Stimulated activated naive CD8-positive, alpha-beta T cell treated with anti-CD3 and anti-CD28 coated beads, Interleukin-15, amount 100 ng/mL, for 72 hours (primary cell): ENCODE measurements at regions not wholly inside any gene's neighbourhood (a gene's known extent, or its start where the extent isn't known, plus 50 kb on each side); places are given as distances from the start of the nearest gene placed in this dataset.
"Not testable (repeated sequence)": the region's sequence is repeated elsewhere in the genome, so short reads cannot be mapped to it uniquely, and the experiment has no call there.

Experiments
- ATAC-seq: fragments of 150-1000 bp; cut with Tn5 transposase; 2 replicates; pipeline ENCODE4 v1.10.0; 2021; ENCODE audit warnings: mild to moderate bottlenecking, moderate library complexity
- DNase-seq, 2 donors: peaks; one replicate each; pipeline ENCODE4 v3.0.0; 2021 to 2022
- H3K27ac Mint-ChIP-seq, 2 donors: one replicate each; pipeline ENCODE4 v1.8.0; 2022; ENCODE audit warnings: mild to moderate bottlenecking in 2 of 2, mixed read lengths in 2 of 2, moderate library complexity in 2 of 2
- H3K27me3 Mint-ChIP-seq: one replicate; pipeline ENCODE4 v1.8.0; 2022; ENCODE audit warnings: mixed read lengths
- H3K4me1 Mint-ChIP-seq: one replicate; pipeline ENCODE4 v1.8.0; 2022; ENCODE audit warnings: mild to moderate bottlenecking, mixed read lengths
- H3K4me3 Mint-ChIP-seq, 2 donors: one replicate each; pipeline ENCODE4 v1.8.0; 2022; ENCODE audit warnings: mild to moderate bottlenecking in 2 of 2, mixed read lengths in 2 of 2, moderate library complexity in 1 of 2
- H3K9me3 Mint-ChIP-seq, 2 donors: one replicate each; pipeline ENCODE4 v1.8.0; 2022; ENCODE audit warnings: mixed read lengths in 2 of 2

GRCh38 chr11:109696191-109696897 lies 274.4 kb downstream of the C11orf87 start:
- H3K9me3 Mint-ChIP-seq = peaks cover 15 to 52% of the 10 kb centered on the region in 2 donors
- ATAC-seq (no peak), DNase-seq (no peak)
- no peaks in the 10 kb centered on the region for H3K27me3 Mint-ChIP-seq
- H3K4me1 Mint-ChIP-seq = no peaks in the 10 kb centered on the region
- no peak overlapping the region for H3K27ac Mint-ChIP-seq
- H3K4me3 Mint-ChIP-seq = no peak overlapping the region

- DNase-seq = peak in 1 of 2 donors; percentile 5
- Mint-ChIP-seq H3K4me1 (no peaks in the 10 kb centered on the region), H3K27me3 (no peaks in the 10 kb centered on the region), H3K27ac (no peak overlapping the region), H3K4me3 (no peak overlapping the region), H3K9me3 (peaks cover 15 to 52% of the 10 kb centered on the region in 2 donors)
- ATAC-seq = peak; percentile 75
Observed at GRCh38 chr11:109697140-109697843, 275.3 kb downstream of the C11orf87 start.

GRCh38 chr11:109698237-109698636 lies 276.2 kb downstream of the C11orf87 start:
- DNase-seq = no peak
- peaks cover 15 to 52% of the 10 kb centered on the region in 2 donors for H3K9me3 Mint-ChIP-seq
- no peaks in the 10 kb centered on the region for H3K27me3 Mint-ChIP-seq
- no peak overlapping the region for H3K27ac Mint-ChIP-seq
- H3K4me3 Mint-ChIP-seq = no peak overlapping the region
- ATAC-seq = no peak
- no peaks in the 10 kb centered on the region for H3K4me1 Mint-ChIP-seq

GRCh38 chr11:109704432-109704831 lies 282.4 kb downstream of the C11orf87 start:
- ATAC-seq (no peak), DNase-seq (no peak)
- Mint-ChIP-seq H3K9me3 (peaks cover 0 to 11% of the 10 kb centered on the region in 2 donors), H3K27ac (no peak overlapping the region), H3K4me3 (no peak overlapping the region), H3K4me1 (no peaks in the 10 kb centered on the region), H3K27me3 (no peaks in the 10 kb centered on the region)

GRCh38 chr11:109706945-109707344 lies 285.0 kb downstream of the C11orf87 start:
- no peaks in the 10 kb centered on the region for H3K4me1 Mint-ChIP-seq
- DNase-seq (no peak), ATAC-seq (no peak)
- H3K27me3 Mint-ChIP-seq = no peaks in the 10 kb centered on the region
- no peak overlapping the region for H3K4me3 Mint-ChIP-seq
- H3K9me3 Mint-ChIP-seq = no peaks in the 10 kb centered on the region
- H3K27ac Mint-ChIP-seq = no peak overlapping the region

- no peaks in the 10 kb centered on the region for H3K9me3 Mint-ChIP-seq
- DNase-seq (no peak), ATAC-seq (no peak)
- no peak overlapping the region for H3K4me3 Mint-ChIP-seq
- H3K4me1 Mint-ChIP-seq = no peaks in the 10 kb centered on the region
- no peak overlapping the region for H3K27ac Mint-ChIP-seq
- no peaks in the 10 kb centered on the region for H3K27me3 Mint-ChIP-seq
Observed at GRCh38 chr11:109707411-109707810, 285.4 kb downstream of the C11orf87 start.

- ATAC-seq = no peak
- H3K27ac Mint-ChIP-seq = no peak overlapping the region
- H3K4me3 Mint-ChIP-seq = no peak overlapping the region
- no peak for DNase-seq
- H3K4me1 Mint-ChIP-seq = no peaks in the 10 kb centered on the region
- H3K27me3 Mint-ChIP-seq = no peaks in the 10 kb centered on the region
- H3K9me3 Mint-ChIP-seq = no peaks in the 10 kb centered on the region
Observed at GRCh38 chr11:109708184-109708583, 286.2 kb downstream of the C11orf87 start.

GRCh38 chr11:109714444-109714843 lies 292.5 kb downstream of the C11orf87 start:
- peaks cover 18 to 28% of the 10 kb centered on the region in 2 donors for H3K9me3 Mint-ChIP-seq
- not testable (repeated sequence) for H3K4me1 Mint-ChIP-seq, DNase-seq, ATAC-seq, H3K4me3 Mint-ChIP-seq, H3K27me3 Mint-ChIP-seq, H3K27ac Mint-ChIP-seq

GRCh38 chr11:109715424-109715823 lies 293.4 kb downstream of the C11orf87 start:
- H3K27ac Mint-ChIP-seq, H3K4me3 Mint-ChIP-seq, H3K4me1 Mint-ChIP-seq, H3K27me3 Mint-ChIP-seq, DNase-seq, ATAC-seq: not testable (repeated sequence)
- peaks cover 18 to 28% of the 10 kb centered on the region in 2 donors for H3K9me3 Mint-ChIP-seq

GRCh38 chr11:109726061-109726460 lies 304.1 kb downstream of the C11orf87 start:
- H3K4me1 Mint-ChIP-seq = no peaks in the 10 kb centered on the region
- no peak overlapping the region for H3K4me3 Mint-ChIP-seq
- H3K9me3 Mint-ChIP-seq = peaks cover 0 to 7% of the 10 kb centered on the region in 2 donors
- no peak overlapping the region for H3K27ac Mint-ChIP-seq
- no peaks in the 10 kb centered on the region for H3K27me3 Mint-ChIP-seq
- DNase-seq = no peak
- no peak for ATAC-seq

GRCh38 chr11:109728056-109728455 lies 306.1 kb downstream of the C11orf87 start:
- no peak for ATAC-seq
- Mint-ChIP-seq H3K27ac (peak overlapping the region in 1 of 2 donors; percentile 52), H3K27me3 (no peaks in the 10 kb centered on the region), H3K4me1 (no peaks in the 10 kb centered on the region), H3K9me3 (peaks cover 0 to 7% of the 10 kb centered on the region in 2 donors), H3K4me3 (no peak overlapping the region)
- no peak for DNase-seq

GRCh38 chr11:109729761-109730160 lies 307.8 kb downstream of the C11orf87 start:
- H3K4me1 Mint-ChIP-seq = no peaks in the 10 kb centered on the region
- ATAC-seq (no peak), DNase-seq (no peak)
- H3K9me3 Mint-ChIP-seq = peaks cover 0 to 1% of the 10 kb centered on the region in 2 donors
- no peaks in the 10 kb centered on the region for H3K27me3 Mint-ChIP-seq
- H3K4me3 Mint-ChIP-seq = no peak overlapping the region
- H3K27ac Mint-ChIP-seq = no peak overlapping the region

GRCh38 chr11:109730669-109731068 lies 308.7 kb downstream of the C11orf87 start:
- ATAC-seq (no peak), DNase-seq (no peak)
- H3K27me3 Mint-ChIP-seq = no peaks in the 10 kb centered on the region
- H3K4me1 Mint-ChIP-seq = no peaks in the 10 kb centered on the region
- no peak overlapping the region for H3K27ac Mint-ChIP-seq
- no peaks in the 10 kb centered on the region for H3K9me3 Mint-ChIP-seq
- H3K4me3 Mint-ChIP-seq = no peak overlapping the region

- no peak for DNase-seq
- no peaks in the 10 kb centered on the region for H3K9me3 Mint-ChIP-seq
- H3K4me3 Mint-ChIP-seq = no peak overlapping the region
- no peak for ATAC-seq
- H3K4me1 Mint-ChIP-seq = no peaks in the 10 kb centered on the region
- H3K27ac Mint-ChIP-seq = no peak overlapping the region
- no peaks in the 10 kb centered on the region for H3K27me3 Mint-ChIP-seq
Observed at GRCh38 chr11:109731451-109731850, 309.5 kb downstream of the C11orf87 start.

- no peak for DNase-seq
- no peak overlapping the region for H3K27ac Mint-ChIP-seq
- no peaks in the 10 kb centered on the region for H3K4me1 Mint-ChIP-seq
- no peaks in the 10 kb centered on the region for H3K9me3 Mint-ChIP-seq
- no peak for ATAC-seq
- H3K4me3 Mint-ChIP-seq = no peak overlapping the region
- no peaks in the 10 kb centered on the region for H3K27me3 Mint-ChIP-seq
Observed at GRCh38 chr11:109733245-109733644, 311.3 kb downstream of the C11orf87 start.

- DNase-seq = no peak
- ATAC-seq = no peak
- peaks cover 8% of the 10 kb centered on the region for H3K27me3 Mint-ChIP-seq
Observed at GRCh38 chr11:109734566-109734965, 312.6 kb downstream of the C11orf87 start.

More at GRCh38 chr11:109734566-109734965, 312.6 kb downstream of the C11orf87 start:
- H3K4me1 Mint-ChIP-seq = no peaks in the 10 kb centered on the region
- no peak overlapping the region for H3K27ac Mint-ChIP-seq
- H3K9me3 Mint-ChIP-seq = no peaks in the 10 kb centered on the region
- no peak overlapping the region for H3K4me3 Mint-ChIP-seq
